ENCODE measurements at regions not wholly inside any gene's neighbourhood (a gene's known extent, or its start where the extent isn't known, plus 50 kb on each side); places are given as distances from the start of the nearest gene placed in this dataset.

- H3K4me1 ChIP-seq = no peaks in the 10 kb centered on the region
- 32 to 74% methylated on average over 1 of the region's 1 CpG for WGBS, 2 donors
- H3K4me3 ChIP-seq = no peak overlapping the region
- no peak for DNase-seq
- intact Hi-C loops (cut with DNase I) = no loop called here
- no peaks in the 10 kb centered on the region for H3K27me3 ChIP-seq
- TF ChIP-seq POLR2A (IDR thresholded peaks at IDR 0.05) (no peak), CTCF (IDR thresholded peaks at IDR 0.05) (no peak)
- H3K36me3 ChIP-seq = no peaks in the 10 kb centered on the region
- no peak overlapping the region for H3K27ac ChIP-seq
- H3K9me3 ChIP-seq = peaks cover 0 to 26% (median 0%) of the 10 kb centered on the region in 3 donors
Observed at GRCh38 chr14:39890026-39890425, 457.8 kb upstream of the FBXO33 start.

- H3K36me3 ChIP-seq = no peaks in the 10 kb centered on the region
- no peak overlapping the region for H3K27ac ChIP-seq
- peaks cover 0 to 10% (median 0%) of the 10 kb centered on the region in 3 donors for H3K9me3 ChIP-seq
- DNase-seq = no peak
- no peak for TF ChIP-seq CTCF (IDR thresholded peaks at IDR 0.05)
- TF ChIP-seq POLR2A (IDR thresholded peaks at IDR 0.05) = no peak
- H3K27me3 ChIP-seq = no peaks in the 10 kb centered on the region
- intact Hi-C loops (cut with DNase I) = no loop called here
- H3K4me1 ChIP-seq = no peaks in the 10 kb centered on the region
- no peak overlapping the region for H3K4me3 ChIP-seq
Observed at GRCh38 chr14:39884091-39884490, 451.9 kb upstream of the FBXO33 start.

- TF ChIP-seq CTCF (IDR thresholded peaks at IDR 0.05) = no peak
- no peak for TF ChIP-seq POLR2A (IDR thresholded peaks at IDR 0.05)
- H3K4me1 ChIP-seq = no peaks in the 10 kb centered on the region
- H3K27ac ChIP-seq = no peak overlapping the region
- peaks cover 0 to 2% (median 0%) of the 10 kb centered on the region in 3 donors for H3K9me3 ChIP-seq
- no peak overlapping the region for H3K4me3 ChIP-seq
- H3K27me3 ChIP-seq = no peaks in the 10 kb centered on the region
- WGBS, 2 donors = 66% methylated on average over 1 of the region's 1 CpG
- no peak for DNase-seq
- H3K36me3 ChIP-seq = no peaks in the 10 kb centered on the region
- intact Hi-C loops (cut with DNase I) = no loop called here
Observed at GRCh38 chr14:39880965-39881364, 448.7 kb upstream of the FBXO33 start.

- TF ChIP-seq POLR2A (IDR thresholded peaks at IDR 0.05) = no peak
- no peak for TF ChIP-seq CTCF (IDR thresholded peaks at IDR 0.05)
- Histone ChIP-seq H3K4me3 (no peak overlapping the region), H3K36me3 (no peaks in the 10 kb centered on the region), H3K27ac (no peak overlapping the region), H3K9me3 (no peaks in the 10 kb centered on the region), H3K27me3 (no peaks in the 10 kb centered on the region), H3K4me1 (no peaks in the 10 kb centered on the region)
- no peak for DNase-seq
- intact Hi-C loops (cut with DNase I) = no loop called here
- WGBS, 2 donors = 19 to 50% methylated on average over 1 of the region's 1 CpG
Observed at GRCh38 chr14:39880106-39880695, 448.0 kb upstream of the FBXO33 start.

- Histone ChIP-seq H3K27me3 (no peaks in the 10 kb centered on the region), H3K4me3 (no peak overlapping the region), H3K27ac (no peak overlapping the region), H3K9me3 (no peaks in the 10 kb centered on the region), H3K4me1 (no peaks in the 10 kb centered on the region), H3K36me3 (no peaks in the 10 kb centered on the region)
- 40 to 67% methylated on average over 4 of the region's 4 CpGs for WGBS, 2 donors
- intact Hi-C loops (cut with DNase I) = no loop called here
- TF ChIP-seq POLR2A (IDR thresholded peaks at IDR 0.05) = no peak
- no peak for TF ChIP-seq CTCF (IDR thresholded peaks at IDR 0.05)
- no peak for DNase-seq
Observed at GRCh38 chr14:39877577-39878190, 445.5 kb upstream of the FBXO33 start.
